ENCODE measurements at regions not wholly inside any gene's neighbourhood (a gene's known extent, or its start where the extent isn't known, plus 50 kb on each side); places are given as distances from the start of the nearest gene placed in this dataset.
"Not testable (repeated sequence)": the region's sequence is repeated elsewhere in the genome, so short reads cannot be mapped to it uniquely, and the experiment has no call there.

GRCh38 chr20:48503166-48503815 lies 324.5 kb downstream of the PREX1 start:
- Histone ChIP-seq H3K36me3 (ENCODE audit: insufficient read depth, low read length) (no peaks in the 10 kb centered on the region), H3K9ac (ENCODE audit: low read depth, low read length, poor library complexity, severe bottlenecking) (no peak overlapping the region), H2AFZ (ENCODE audit: low read length) (no peak overlapping the region), H3K4me2 (ENCODE audit: low read depth, low read length, poor library complexity, severe bottlenecking) (no peak overlapping the region), H3K4me3 (ENCODE audit: low read length, poor library complexity, severe bottlenecking) (no peak overlapping the region), H3K4me1 (ENCODE audit: insufficient read depth, low read length, poor library complexity, severe bottlenecking) (no peaks in the 10 kb centered on the region), H3F3A (ENCODE audit: low read depth) (no peaks in the 10 kb centered on the region), H3K79me2 (ENCODE audit: insufficient read depth, low read length) (no peaks in the 10 kb centered on the region), H3K27me3 (ENCODE audit: insufficient read depth, low read length, poor library complexity, severe bottlenecking) (no peaks in the 10 kb centered on the region), H3K9me2 (replicated peaks; ENCODE audit: low read depth, low read length) (no peaks in the 10 kb centered on the region), H3K9me3 (ENCODE audit: insufficient read depth, low read depth, low read length) (no peaks in the 10 kb centered on the region), H4K20me1 (ENCODE audit: insufficient read depth, low read length, poor library complexity, severe bottlenecking) (no peaks in the 10 kb centered on the region)
- TF ChIP-seq CTCF (conservative IDR thresholded peaks at IDR 0.05; ENCODE audit: low read length) (no peak), EZH2phosphoT487 (IDR thresholded peaks at IDR 0.05; ENCODE audit: borderline replicate concordance) (no peak)

- H3K4me2 ChIP-seq (ENCODE audit: low read depth, low read length, poor library complexity, severe bottlenecking), result no peak overlapping the region
- TF ChIP-seq EZH2phosphoT487 (IDR thresholded peaks at IDR 0.05; ENCODE audit: borderline replicate concordance) (no peak), CTCF (conservative IDR thresholded peaks at IDR 0.05; ENCODE audit: low read length) (no peak)
- H3K4me3 ChIP-seq (ENCODE audit: low read length, poor library complexity, severe bottlenecking), result no peak overlapping the region
- H3K9me3 ChIP-seq (ENCODE audit: insufficient read depth, low read depth, low read length), result no peaks in the 10 kb centered on the region
- H3K9ac ChIP-seq (ENCODE audit: low read depth, low read length, poor library complexity, severe bottlenecking), result no peak overlapping the region
- H2AFZ ChIP-seq (ENCODE audit: low read length), result no peak overlapping the region
- H4K20me1 ChIP-seq (ENCODE audit: insufficient read depth, low read length, poor library complexity, severe bottlenecking), result no peaks in the 10 kb centered on the region
- no peaks in the 10 kb centered on the region for H3F3A ChIP-seq (ENCODE audit: low read depth)
- H3K36me3 ChIP-seq (ENCODE audit: insufficient read depth, low read length), result no peaks in the 10 kb centered on the region
- no peaks in the 10 kb centered on the region for H3K79me2 ChIP-seq (ENCODE audit: insufficient read depth, low read length)
- no peaks in the 10 kb centered on the region for H3K4me1 ChIP-seq (ENCODE audit: insufficient read depth, low read length, poor library complexity, severe bottlenecking)
- no peaks in the 10 kb centered on the region for H3K9me2 ChIP-seq (replicated peaks; ENCODE audit: low read depth, low read length)
- no peaks in the 10 kb centered on the region for H3K27me3 ChIP-seq (ENCODE audit: insufficient read depth, low read length, poor library complexity, severe bottlenecking)
Observed at GRCh38 chr20:48502758-48503157, 325.0 kb downstream of the PREX1 start.

- Histone ChIP-seq H3K79me2 (ENCODE audit: insufficient read depth, low read length) (no peaks in the 10 kb centered on the region), H2AFZ (ENCODE audit: low read length) (no peak overlapping the region), H4K20me1 (ENCODE audit: insufficient read depth, low read length, poor library complexity, severe bottlenecking) (no peaks in the 10 kb centered on the region), H3K9me2 (replicated peaks; ENCODE audit: low read depth, low read length) (no peaks in the 10 kb centered on the region), H3K27me3 (ENCODE audit: insufficient read depth, low read length, poor library complexity, severe bottlenecking) (no peaks in the 10 kb centered on the region), H3K4me1 (ENCODE audit: insufficient read depth, low read length, poor library complexity, severe bottlenecking) (no peaks in the 10 kb centered on the region), H3K9me3 (ENCODE audit: insufficient read depth, low read depth, low read length) (no peaks in the 10 kb centered on the region), H3F3A (ENCODE audit: low read depth) (no peaks in the 10 kb centered on the region), H3K36me3 (ENCODE audit: insufficient read depth, low read length) (no peaks in the 10 kb centered on the region), H3K4me3 (ENCODE audit: low read length, poor library complexity, severe bottlenecking) (no peak overlapping the region), H3K9ac (ENCODE audit: low read depth, low read length, poor library complexity, severe bottlenecking) (no peak overlapping the region), H3K4me2 (ENCODE audit: low read depth, low read length, poor library complexity, severe bottlenecking) (no peak overlapping the region)
- TF ChIP-seq EZH2phosphoT487 (IDR thresholded peaks at IDR 0.05; ENCODE audit: borderline replicate concordance) (no peak), CTCF (conservative IDR thresholded peaks at IDR 0.05; ENCODE audit: low read length) (no peak)
Observed at GRCh38 chr20:48502016-48502415, 325.8 kb downstream of the PREX1 start.

- H3K79me2 ChIP-seq (ENCODE audit: insufficient read depth, low read length), result not testable (repeated sequence)
Observed at GRCh38 chr20:48500900-48501299, 326.9 kb downstream of the PREX1 start.

GRCh38 chr20:48498939-48499338 lies 328.9 kb downstream of the PREX1 start:
- not testable (repeated sequence) for H3K27me3 ChIP-seq (ENCODE audit: insufficient read depth, low read length, poor library complexity, severe bottlenecking); H3K4me1 ChIP-seq (ENCODE audit: insufficient read depth, low read length, poor library complexity, severe bottlenecking); H2AFZ ChIP-seq (ENCODE audit: low read length); H3K9ac ChIP-seq (ENCODE audit: low read depth, low read length, poor library complexity, severe bottlenecking); H3K9me2 ChIP-seq (replicated peaks; ENCODE audit: low read depth, low read length); H3K36me3 ChIP-seq (ENCODE audit: insufficient read depth, low read length); H3K9me3 ChIP-seq (ENCODE audit: insufficient read depth, low read depth, low read length); H3F3A ChIP-seq (ENCODE audit: low read depth); H4K20me1 ChIP-seq (ENCODE audit: insufficient read depth, low read length, poor library complexity, severe bottlenecking); H3K4me3 ChIP-seq (ENCODE audit: low read length, poor library complexity, severe bottlenecking); H3K79me2 ChIP-seq (ENCODE audit: insufficient read depth, low read length); H3K4me2 ChIP-seq (ENCODE audit: low read depth, low read length, poor library complexity, severe bottlenecking)

More at GRCh38 chr20:48500900-48501299, 326.9 kb downstream of the PREX1 start:
- not testable (repeated sequence) for H3K4me1 ChIP-seq (ENCODE audit: insufficient read depth, low read length, poor library complexity, severe bottlenecking); H3K36me3 ChIP-seq (ENCODE audit: insufficient read depth, low read length); H2AFZ ChIP-seq (ENCODE audit: low read length); H3K9ac ChIP-seq (ENCODE audit: low read depth, low read length, poor library complexity, severe bottlenecking); H3K9me3 ChIP-seq (ENCODE audit: insufficient read depth, low read depth, low read length); H3K27me3 ChIP-seq (ENCODE audit: insufficient read depth, low read length, poor library complexity, severe bottlenecking); H3F3A ChIP-seq (ENCODE audit: low read depth); H4K20me1 ChIP-seq (ENCODE audit: insufficient read depth, low read length, poor library complexity, severe bottlenecking); H3K4me2 ChIP-seq (ENCODE audit: low read depth, low read length, poor library complexity, severe bottlenecking); H3K4me3 ChIP-seq (ENCODE audit: low read length, poor library complexity, severe bottlenecking); H3K9me2 ChIP-seq (replicated peaks; ENCODE audit: low read depth, low read length)
